ENCODE measurements at regions not wholly inside any gene's neighbourhood (a gene's known extent, or its start where the extent isn't known, plus 50 kb on each side); places are given as distances from the start of the nearest gene placed in this dataset.

DNA sequence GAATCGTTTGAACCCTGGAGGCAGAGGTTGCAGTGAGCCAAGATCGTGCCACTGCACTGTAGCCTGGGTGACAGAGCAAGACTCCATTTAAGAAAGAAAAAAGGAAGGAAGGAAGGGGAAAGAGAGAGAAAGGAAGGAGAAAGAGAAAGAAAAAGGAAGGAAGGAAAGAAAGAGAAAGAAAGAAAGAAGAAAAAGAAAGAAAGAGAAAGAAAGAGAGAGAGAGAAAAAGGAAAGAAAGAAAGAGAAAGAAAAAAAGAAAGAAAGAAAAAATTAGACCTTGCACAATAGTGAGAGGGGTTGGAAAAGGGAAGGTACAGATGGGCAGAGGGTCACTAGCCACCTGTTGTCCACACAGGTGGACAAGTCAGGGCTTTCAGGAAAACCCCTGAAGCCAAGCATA, 57.6 kb upstream of the RTL6 start:
- DNase-seq (ENCODE audit: low read depth, low spot score), result no peak

DNA sequence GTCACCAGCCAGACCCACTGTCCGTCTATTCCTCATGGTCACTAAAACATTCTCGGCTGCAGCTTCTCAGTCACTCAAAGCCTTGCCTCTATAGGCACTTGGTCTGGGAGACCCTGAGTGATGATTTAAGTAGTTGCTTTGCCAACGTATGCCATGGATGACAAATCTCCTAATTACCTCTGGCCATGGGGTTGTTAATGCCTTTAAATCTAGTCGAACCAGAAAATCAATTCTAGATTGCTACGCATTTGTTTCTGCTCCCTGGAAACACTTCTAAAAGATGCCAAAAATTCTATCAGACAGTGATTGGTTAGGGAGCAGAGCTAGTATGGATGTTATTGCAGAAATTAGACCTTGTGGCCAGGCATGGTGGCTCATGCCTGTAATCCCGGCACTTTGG, 57.0 kb upstream of the RTL6 start:
- DNase-seq (ENCODE audit: low read depth, low spot score), result no peak

DNA sequence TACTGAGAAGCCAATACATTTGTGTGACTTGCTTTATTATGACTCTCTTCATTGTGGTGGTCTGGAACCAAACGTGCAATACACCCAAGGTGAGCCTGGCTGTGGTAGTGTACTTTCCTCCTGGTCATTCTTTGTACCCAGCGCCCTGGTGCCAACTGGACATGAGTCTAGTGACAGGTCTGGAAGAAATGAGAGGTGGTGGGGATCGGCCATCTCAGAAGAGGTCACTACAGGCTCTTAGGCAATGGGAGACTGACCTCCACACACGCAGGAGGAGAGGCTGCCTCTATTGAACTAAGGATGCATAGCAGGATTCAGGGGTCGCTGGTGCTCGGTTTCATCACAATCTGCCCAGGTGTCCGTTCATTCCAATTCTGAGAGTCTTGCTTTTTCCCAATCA, 56.4 kb upstream of the RTL6 start:
- DNase-seq (ENCODE audit: low read depth, low spot score), result no peak

DNA sequence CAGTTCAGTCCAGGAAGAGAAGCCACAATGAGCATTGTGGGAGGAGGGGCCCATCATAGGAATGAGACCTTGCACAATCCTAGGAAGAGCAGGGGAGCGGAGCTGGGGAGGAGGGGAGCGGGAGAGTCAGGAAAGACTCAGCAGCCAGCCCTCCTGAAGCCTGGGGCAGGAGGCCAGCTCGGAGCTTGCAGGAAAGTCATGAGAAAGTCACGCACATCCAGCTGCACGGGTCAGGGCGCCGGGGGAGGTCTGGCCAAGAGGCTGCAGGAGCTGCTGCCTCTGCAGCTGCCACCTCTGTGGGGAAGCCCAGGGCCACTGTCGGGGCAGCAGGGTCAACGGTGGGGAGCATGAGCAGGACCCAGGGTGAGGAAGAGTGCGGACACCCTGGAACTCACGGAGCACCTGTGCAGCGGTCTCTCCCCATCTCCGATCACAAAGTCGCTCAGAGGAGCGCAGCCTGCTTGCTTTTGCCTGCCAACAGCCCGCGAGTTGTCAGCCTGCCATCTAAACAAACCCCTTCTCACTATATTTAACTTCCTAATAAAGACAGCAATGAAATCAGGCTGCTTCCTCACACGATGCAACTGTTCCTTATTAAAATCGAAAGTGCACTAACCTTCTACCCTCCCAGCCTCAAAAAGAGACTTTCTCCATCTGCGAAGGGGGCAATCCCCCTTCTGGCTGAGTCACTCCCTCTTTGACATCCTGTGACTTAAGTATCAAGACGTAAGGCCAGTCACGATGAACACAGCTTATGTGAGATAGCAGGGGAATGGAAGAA, 52.9 kb upstream of the RTL6 start:
- DNase-seq (ENCODE audit: low read depth, low spot score), result no peak

GRCh38 chr22:44549701-44550100, 51.7 kb upstream of the RTL6 start:
- no peak for DNase-seq (ENCODE audit: low read depth, low spot score)

GRCh38 chr22:44548981-44549380, 50.9 kb upstream of the RTL6 start:
- DNase-seq (ENCODE audit: low read depth, low spot score), result no peak

All from activated CD4-positive, CD25-positive, alpha-beta regulatory T cell treated with anti-CD3 and anti-CD28 coated beads, Interleukin-2, amount 50 U/mL, for 16 hours (primary cell).